ENCODE measurements at regions not wholly inside any gene's neighbourhood (a gene's known extent, or its start where the extent isn't known, plus 50 kb on each side); places are given as distances from the start of the nearest gene placed in this dataset.
A peak's percentile ranks its signal among the peaks of the same experiment; 100 is the strongest.

- DNase-seq (ENCODE audit: low read depth) (peak; percentile 71), FAIRE-seq (no peak)
- TF ChIP-seq CTCF (IDR thresholded peaks at IDR 0.05; ENCODE audit: insufficient read depth, low read length, severe bottlenecking), result no peak
- Histone ChIP-seq H3K4me3 (ENCODE audit: low read depth, low read length) (no peak overlapping the region), H3K27me3 (ENCODE audit: control insufficient read depth, insufficient read depth, low read length) (no peaks in the 10 kb centered on the region), H3K36me3 (ENCODE audit: control insufficient read depth, insufficient read depth, low read length) (no peaks in the 10 kb centered on the region)
Measured at GRCh38 chr2:16860627-16861026, 195.0 kb upstream of the CYRIA start.

- FAIRE-seq (no peak), DNase-seq (ENCODE audit: low read depth) (no peak)
- TF ChIP-seq CTCF (IDR thresholded peaks at IDR 0.05; ENCODE audit: insufficient read depth, low read length, severe bottlenecking), result no peak
- Histone ChIP-seq H3K36me3 (ENCODE audit: control insufficient read depth, insufficient read depth, low read length) (no peaks in the 10 kb centered on the region), H3K4me3 (ENCODE audit: low read depth, low read length) (no peak overlapping the region), H3K27me3 (ENCODE audit: control insufficient read depth, insufficient read depth, low read length) (no peaks in the 10 kb centered on the region)
Measured at GRCh38 chr2:16855183-16855582, 189.5 kb upstream of the CYRIA start.

DNA sequence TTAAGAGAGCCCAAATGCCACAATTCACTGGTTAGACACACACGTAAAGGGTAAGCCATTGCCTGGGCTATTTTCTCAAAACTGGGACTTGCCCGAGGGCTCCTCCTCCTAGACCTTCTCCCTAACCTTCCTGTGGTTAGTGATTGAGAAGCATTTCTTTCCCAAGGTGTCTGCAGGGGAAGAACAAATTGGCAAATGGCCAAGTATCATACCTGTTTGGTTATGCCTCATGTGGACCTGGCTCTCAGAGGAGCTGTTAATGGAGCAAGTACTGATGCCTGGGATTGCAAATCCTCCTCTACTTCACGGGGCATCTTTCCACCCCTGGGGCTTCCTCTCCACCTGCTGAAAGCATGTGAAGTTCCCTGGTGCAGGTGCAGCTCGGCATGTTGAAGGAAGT is 187.5 kb upstream of the CYRIA start:
- no peak for FAIRE-seq

DNA sequence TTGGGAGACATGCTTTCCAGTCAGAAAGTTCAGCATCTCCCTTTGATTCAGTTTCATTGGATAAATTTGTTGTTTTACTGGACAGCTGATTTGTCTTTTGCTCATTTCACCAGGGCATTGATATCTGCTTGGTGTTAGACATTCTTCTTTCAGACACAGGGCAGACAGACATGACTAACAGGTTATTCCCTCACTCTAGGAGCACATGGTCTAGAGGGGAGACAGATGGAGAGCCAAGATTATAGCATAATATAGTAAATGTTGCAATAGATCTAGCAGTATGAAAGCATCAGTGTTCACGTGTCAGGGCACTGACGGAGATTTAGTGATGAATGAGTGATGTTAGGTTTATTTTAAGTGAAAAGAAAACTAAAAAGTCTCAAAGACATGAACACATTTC is 187.0 kb upstream of the CYRIA start:
- H3K36me3 ChIP-seq (ENCODE audit: control insufficient read depth, insufficient read depth, low read length), result no peaks in the 10 kb centered on the region
- no peak for TF ChIP-seq CTCF (IDR thresholded peaks at IDR 0.05; ENCODE audit: insufficient read depth, low read length, severe bottlenecking)
- FAIRE-seq (no peak), DNase-seq (ENCODE audit: low read depth) (peak; percentile 30)
- H3K27me3 ChIP-seq (ENCODE audit: control insufficient read depth, insufficient read depth, low read length), result no peaks in the 10 kb centered on the region
- H3K4me3 ChIP-seq (ENCODE audit: low read depth, low read length), result no peak overlapping the region

More for the DNA sequence above, 187.5 kb upstream of the CYRIA start:
- Histone ChIP-seq H3K27me3 (ENCODE audit: control insufficient read depth, insufficient read depth, low read length) (no peaks in the 10 kb centered on the region), H3K4me3 (ENCODE audit: low read depth, low read length) (no peak overlapping the region), H3K36me3 (ENCODE audit: control insufficient read depth, insufficient read depth, low read length) (no peaks in the 10 kb centered on the region)
- TF ChIP-seq CTCF (IDR thresholded peaks at IDR 0.05; ENCODE audit: insufficient read depth, low read length, severe bottlenecking), result no peak
- DNase-seq (ENCODE audit: low read depth), result peak; percentile 15

GRCh38 chr2:16851126-16851525 is 185.5 kb upstream of the CYRIA start:
- Histone ChIP-seq H3K36me3 (ENCODE audit: control insufficient read depth, insufficient read depth, low read length) (no peaks in the 10 kb centered on the region), H3K27me3 (ENCODE audit: control insufficient read depth, insufficient read depth, low read length) (no peaks in the 10 kb centered on the region), H3K4me3 (ENCODE audit: low read depth, low read length) (no peak overlapping the region)
- DNase-seq (ENCODE audit: low read depth), result no peak
- FAIRE-seq, result no peak
- no peak for TF ChIP-seq CTCF (IDR thresholded peaks at IDR 0.05; ENCODE audit: insufficient read depth, low read length, severe bottlenecking)

GRCh38 chr2:16840496-16841172 is 175.0 kb upstream of the CYRIA start:
- H3K36me3 ChIP-seq (ENCODE audit: control insufficient read depth, insufficient read depth, low read length), result no peaks in the 10 kb centered on the region
- TF ChIP-seq CTCF (IDR thresholded peaks at IDR 0.05; ENCODE audit: insufficient read depth, low read length, severe bottlenecking), result no peak
- no peak overlapping the region for H3K4me3 ChIP-seq (ENCODE audit: low read depth, low read length)
- no peaks in the 10 kb centered on the region for H3K27me3 ChIP-seq (ENCODE audit: control insufficient read depth, insufficient read depth, low read length)
- DNase-seq (ENCODE audit: low read depth) (no peak), FAIRE-seq (no peak)

All from bronchial epithelial cell (primary cell).